ENCODE measurements at regions not wholly inside any gene's neighbourhood (a gene's known extent, or its start where the extent isn't known, plus 50 kb on each side); places are given as distances from the start of the nearest gene placed in this dataset.

GRCh38 chr1:104291156-104291555 lies 541.5 kb downstream of the AMY1C start:
- no peak for DNase-seq (ENCODE audit: low spot score)
- no peaks in the 10 kb centered on the region for H3K9me3 Mint-ChIP-seq (ENCODE audit: unreplicated experiment)
- H3K27me3 Mint-ChIP-seq (ENCODE audit: unreplicated experiment) = no peaks in the 10 kb centered on the region
- no peak overlapping the region for H3K27ac Mint-ChIP-seq (ENCODE audit: unreplicated experiment)
- H3K4me3 Mint-ChIP-seq (ENCODE audit: unreplicated experiment) = no peak overlapping the region
- H3K36me3 Mint-ChIP-seq (ENCODE audit: low read depth, unreplicated experiment) = no peaks in the 10 kb centered on the region
- no peak for TF ChIP-seq CTCF (IDR thresholded peaks at IDR 0.05; ENCODE audit: unreplicated experiment)
- H3K4me1 Mint-ChIP-seq (ENCODE audit: unreplicated experiment) = no peaks in the 10 kb centered on the region

- DNase-seq (ENCODE audit: low spot score) = no peak
- no peaks in the 10 kb centered on the region for H3K36me3 Mint-ChIP-seq (ENCODE audit: low read depth, unreplicated experiment)
- H3K9me3 Mint-ChIP-seq (ENCODE audit: unreplicated experiment) = no peaks in the 10 kb centered on the region
- TF ChIP-seq CTCF (IDR thresholded peaks at IDR 0.05; ENCODE audit: unreplicated experiment) = no peak
- H3K27me3 Mint-ChIP-seq (ENCODE audit: unreplicated experiment) = no peaks in the 10 kb centered on the region
- H3K4me1 Mint-ChIP-seq (ENCODE audit: unreplicated experiment) = no peaks in the 10 kb centered on the region
- H3K4me3 Mint-ChIP-seq (ENCODE audit: unreplicated experiment) = no peak overlapping the region
- H3K27ac Mint-ChIP-seq (ENCODE audit: unreplicated experiment) = no peak overlapping the region
Measured at GRCh38 chr1:104294259-104294658, 544.6 kb downstream of the AMY1C start.

- Mint-ChIP-seq H3K4me3 (ENCODE audit: unreplicated experiment) (no peak overlapping the region), H3K27ac (ENCODE audit: unreplicated experiment) (no peak overlapping the region), H3K27me3 (ENCODE audit: unreplicated experiment) (no peaks in the 10 kb centered on the region), H3K4me1 (ENCODE audit: unreplicated experiment) (no peaks in the 10 kb centered on the region), H3K9me3 (ENCODE audit: unreplicated experiment) (no peaks in the 10 kb centered on the region), H3K36me3 (ENCODE audit: low read depth, unreplicated experiment) (no peaks in the 10 kb centered on the region)
- TF ChIP-seq CTCF (IDR thresholded peaks at IDR 0.05; ENCODE audit: unreplicated experiment) = no peak
- DNase-seq (ENCODE audit: low spot score) = no peak
Measured at GRCh38 chr1:104295511-104295910, 545.8 kb downstream of the AMY1C start.

DNA sequence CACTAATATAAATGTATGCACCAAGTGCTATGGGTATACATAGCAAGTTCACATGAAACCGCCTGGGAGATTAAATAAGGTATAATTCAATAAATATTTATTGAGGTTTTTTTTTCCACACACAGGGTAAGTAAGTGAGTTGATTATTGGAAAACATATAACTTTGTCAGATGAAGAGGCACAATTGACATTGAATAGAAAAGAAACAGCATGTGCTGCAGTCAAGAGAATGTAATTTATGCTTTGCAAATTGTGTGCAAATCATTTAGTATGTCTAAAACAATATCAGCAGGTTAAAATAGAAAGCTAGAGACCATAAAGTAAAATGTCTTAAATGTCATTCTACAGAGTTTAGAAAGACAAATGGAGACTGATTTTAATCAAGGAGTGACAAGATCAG lies 560.0 kb downstream of the AMY1C start:
- H3K27ac Mint-ChIP-seq (ENCODE audit: unreplicated experiment) = no peak overlapping the region
- H3K4me3 Mint-ChIP-seq (ENCODE audit: unreplicated experiment) = no peak overlapping the region
- H3K36me3 Mint-ChIP-seq (ENCODE audit: low read depth, unreplicated experiment) = no peaks in the 10 kb centered on the region
- no peaks in the 10 kb centered on the region for H3K27me3 Mint-ChIP-seq (ENCODE audit: unreplicated experiment)
- no peaks in the 10 kb centered on the region for H3K4me1 Mint-ChIP-seq (ENCODE audit: unreplicated experiment)
- H3K9me3 Mint-ChIP-seq (ENCODE audit: unreplicated experiment) = no peaks in the 10 kb centered on the region
- no peak for TF ChIP-seq CTCF (IDR thresholded peaks at IDR 0.05; ENCODE audit: unreplicated experiment)
- no peak for DNase-seq (ENCODE audit: low spot score)

GRCh38 chr1:104315823-104316222 lies 566.1 kb downstream of the AMY1C start:
- no peak overlapping the region for H3K27ac Mint-ChIP-seq (ENCODE audit: unreplicated experiment)
- peaks cover under 1% of the 10 kb centered on the region for H3K27me3 Mint-ChIP-seq (ENCODE audit: unreplicated experiment)
- no peaks in the 10 kb centered on the region for H3K9me3 Mint-ChIP-seq (ENCODE audit: unreplicated experiment)
- TF ChIP-seq CTCF (IDR thresholded peaks at IDR 0.05; ENCODE audit: unreplicated experiment) = no peak
- DNase-seq (ENCODE audit: low spot score) = no peak
- H3K36me3 Mint-ChIP-seq (ENCODE audit: low read depth, unreplicated experiment) = no peaks in the 10 kb centered on the region
- H3K4me1 Mint-ChIP-seq (ENCODE audit: unreplicated experiment) = no peaks in the 10 kb centered on the region
- no peak overlapping the region for H3K4me3 Mint-ChIP-seq (ENCODE audit: unreplicated experiment)
